SK-N-SH (cell line): ENCODE measurements at regions not wholly inside any gene's neighbourhood (a gene's known extent, or its start where the extent isn't known, plus 50 kb on each side); places are given as distances from the start of the nearest gene placed in this dataset.

Experiments used
- CTCF ChIA-PET: fragments of 300-600, 350-600 bp; formaldehyde crosslinking; extraction: SDS; loops from one replicate; lab custom pipeline; 2021; lab: Yijun Ruan, JAX
- POLR2A ChIA-PET: fragments of 350-600 bp; sonication (Branson Sonifier 250); formaldehyde crosslinking; extraction: SDS; loops from one replicate; lab custom pipeline; 2020; ENCODE audit warnings: antibody characterized with exemption, inconsistent platforms; lab: Yijun Ruan, JAX
- DNase-seq: peaks from one replicate; pipeline ENCODE4 v3.0.0; 2012
- H2AFZ ChIP-seq: fragments of 200-600 bp; sonication (generic); 2 replicates; pipeline ENCODE4 v1.8.1; 2016; ENCODE audit warnings: antibody characterized with exemption, mild to moderate bottlenecking, low read depth
- H3F3A ChIP-seq: fragments of 200-600 bp; sonication (generic); replicated peaks from 2 replicates; pipeline ENCODE3; 2016; ENCODE audit warnings: antibody characterized with exemption, mild to moderate bottlenecking; ENCODE audit not compliant: insufficient read depth
- H3K27ac ChIP-seq, 2 experiments: fragments of 200-500 bp in 1 of 2; fragments of 200-600 bp in 1 of 2; sonication (Bioruptor generic) in 1 of 2; sonication (generic), shearing (Covaris generic) in 1 of 2; 2 replicates each; pipeline versions ENCODE4 v1.5.1 to v1.6.1; 2014 to 2016; ENCODE audit warnings: low read depth in 2 of 2, inconsistent platforms in 1 of 2, low read length in 1 of 2, mild to moderate bottlenecking in 1 of 2, mixed read lengths in 1 of 2
- H3K27me3 ChIP-seq: fragments of 200-600 bp; sonication (generic), shearing (Covaris generic); 2 replicates; pipeline ENCODE4 v1.6.1; 2016; ENCODE audit warnings: mixed run types; ENCODE audit not compliant: insufficient read depth
- H3K36me3 ChIP-seq, 2 experiments: fragments of 200-500 bp in 1 of 2; fragments of 200-600 bp in 1 of 2; sonication (Bioruptor generic) in 1 of 2; sonication (generic) in 1 of 2; replicated peaks in 1 of 2; 2 replicates each; pipeline versions ENCODE3 to v1.5.1; 2014 to 2016; ENCODE audit warnings: low read length in 1 of 2, mild to moderate bottlenecking in 1 of 2; ENCODE audit not compliant: insufficient read depth in 2 of 2, control insufficient read depth in 1 of 2
- H3K4me1 ChIP-seq, 2 experiments: fragments of 200-500 bp in 1 of 2; fragments of 200-600 bp in 1 of 2; sonication (Bioruptor generic) in 1 of 2; sonication (generic), shearing (Covaris generic) in 1 of 2; 2 replicates each; pipeline versions ENCODE4 v1.5.1 to v1.6.1; 2014 to 2016; ENCODE audit warnings: low read depth in 1 of 2, low read length in 1 of 2, mixed run types in 1 of 2; ENCODE audit not compliant: insufficient read depth in 2 of 2, control insufficient read depth in 1 of 2
- H3K4me2 ChIP-seq: fragments of 200-600 bp; sonication (generic), shearing (Covaris generic); 2 replicates; pipeline ENCODE4 v1.6.1; 2017; ENCODE audit warnings: mixed run types
- H3K4me3 ChIP-seq, 2 experiments: fragments of 200-500 bp in 1 of 2; fragments of 200-600 bp in 1 of 2; sonication (Bioruptor generic) in 1 of 2; sonication (generic), shearing (Covaris generic) in 1 of 2; 2 replicates each; pipeline versions ENCODE4 v1.5.1 to v1.8.1; 2014 to 2016; ENCODE audit warnings: low read depth in 2 of 2, inconsistent platforms in 1 of 2, low read length in 1 of 2, mild to moderate bottlenecking in 1 of 2, mixed read lengths in 1 of 2, moderate library complexity in 1 of 2
- H3K79me2 ChIP-seq: fragments of 200-600 bp; sonication (generic); 2 replicates; pipeline ENCODE4 v1.8.1; 2017; ENCODE audit warnings: mild to moderate bottlenecking; ENCODE audit not compliant: insufficient read depth
- H3K9ac ChIP-seq: fragments of 200-600 bp; sonication (generic); 2 replicates; pipeline ENCODE4 v1.6.1; 2017; ENCODE audit warnings: mixed run types
- H3K9me2 ChIP-seq: fragments of 200-600 bp; sonication (generic); 2 replicates; pipeline ENCODE4 v1.6.1; 2017; ENCODE audit warnings: mixed run types
- H3K9me3 ChIP-seq: fragments of 200-600 bp; sonication (generic); 2 replicates; pipeline ENCODE4 v1.6.1; 2017; ENCODE audit warnings: mixed run types, mild to moderate bottlenecking, moderate library complexity
- H4K20me1 ChIP-seq: fragments of 200-600 bp; sonication (generic); 2 replicates; pipeline ENCODE4 v1.6.1; 2017; ENCODE audit warnings: mild to moderate bottlenecking, mixed run types; ENCODE audit not compliant: insufficient read depth
- CHD2 ChIP-seq: fragments of 150-350 bp; IDR thresholded peaks from 2 replicates; pipeline ENCODE4 v1.6.1; 2018; ENCODE audit warnings: low read length; ENCODE audit not compliant: partially characterized antibody
- CTCF ChIP-seq: fragments of 200-600 bp; sonication (generic); IDR thresholded peaks from 2 replicates; pipeline ENCODE4 v1.6.1; 2017; ENCODE audit warnings: antibody characterized with exemption, mild to moderate bottlenecking, moderate library complexity
- FOSL2 ChIP-seq: IDR thresholded peaks from 2 replicates; pipeline ENCODE4 v1.4.0; 2012; ENCODE audit warnings: low read depth, mild to moderate bottlenecking, moderate library complexity, borderline replicate concordance
- GABPA ChIP-seq: IDR thresholded peaks from 2 replicates; pipeline ENCODE4 v1.4.0; 2012; ENCODE audit warnings: low read depth, mild to moderate bottlenecking
- GATA2 ChIP-seq: sonication (generic); formaldehyde crosslinking; IDR thresholded peaks from 2 replicates; pipeline ENCODE4 v1.5.0; 2020; ENCODE audit warnings: mild to moderate bottlenecking, missing genetic modification reagents
- IRF3 ChIP-seq: fragments of 150-350 bp; IDR thresholded peaks from 2 replicates; pipeline ENCODE4 v1.6.1; 2016; ENCODE audit warnings: mild to moderate bottlenecking, low read depth, low read length
- NFIC ChIP-seq: IDR thresholded peaks from 2 replicates; pipeline ENCODE4 v1.4.0; 2012; ENCODE audit warnings: borderline replicate concordance
- RFX5 ChIP-seq: IDR thresholded peaks from 2 replicates; pipeline ENCODE4 v1.6.1; 2012; ENCODE audit warnings: mild to moderate bottlenecking, improper control_type of control experiment, low read length
- RXRA ChIP-seq: IDR thresholded peaks from 2 replicates; pipeline ENCODE4 v1.4.0; 2012; ENCODE audit warnings: low read depth, mild to moderate bottlenecking, borderline replicate concordance
- SIN3A ChIP-seq: IDR thresholded peaks from 2 replicates; pipeline ENCODE4 v1.6.1; 2012; ENCODE audit warnings: low read depth, mild to moderate bottlenecking, low read length, moderate library complexity, borderline replicate concordance
- TEAD4 ChIP-seq: IDR thresholded peaks from 2 replicates; pipeline ENCODE4 v1.4.0; 2012; ENCODE audit warnings: mild to moderate bottlenecking, borderline replicate concordance; ENCODE audit not compliant: insufficient read depth
- USF1 ChIP-seq: IDR thresholded peaks from 2 replicates; pipeline ENCODE4 v1.4.0; 2012; ENCODE audit warnings: low read depth, borderline replicate concordance
- ZBTB33 ChIP-seq: IDR thresholded peaks from 2 replicates; pipeline ENCODE4 v1.4.0; 2012; ENCODE audit warnings: low read depth, borderline replicate concordance
- WGBS: methylation state at CpG from one replicate; pipeline ENCODE4 v1.1.6; 2017; ENCODE audit warnings: low lambda C conversion rate; 5-methylcytosine and 5-hydroxymethylcytosine counted together
- TF ChIP-seq, protein P1 (sequence below): IDR thresholded peaks from 2 replicates; pipeline ENCODE4 v1.4.0; 2012; ENCODE audit warnings: low read depth

DNA sequence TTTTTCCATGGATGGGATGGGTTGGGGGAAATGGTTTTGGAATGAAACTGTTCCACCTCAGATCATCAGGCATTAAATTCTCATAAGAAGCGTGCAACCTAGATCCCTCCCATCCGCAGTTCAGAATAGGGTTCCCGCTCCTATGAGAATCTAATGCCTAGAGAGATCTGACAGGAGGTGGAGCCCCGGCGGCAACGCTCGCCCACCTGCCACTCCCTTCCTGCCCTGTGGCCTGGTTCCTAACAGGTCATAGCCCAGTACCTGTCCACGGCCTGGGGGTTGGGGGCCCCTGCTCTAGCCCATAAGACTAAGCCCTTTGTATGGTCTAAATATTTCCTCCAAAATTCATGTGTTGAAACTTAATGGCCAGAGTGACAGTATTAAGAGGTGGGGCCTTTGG is 92.3 kb upstream of the SALL4 start:
- Histone ChIP-seq H2AFZ (no peak overlapping the region), H3K27me3 (no peaks in the 10 kb centered on the region), H3K4me1 (no peaks in the 10 kb centered on the region), H3K9me2 (no peaks in the 10 kb centered on the region), H3K4me2 (no peak overlapping the region), H3K9me3 (no peaks in the 10 kb centered on the region), H3F3A (no peaks in the 10 kb centered on the region), H3K36me3 (no peaks in the 10 kb centered on the region), H3K27ac (no peak overlapping the region), H4K20me1 (no peaks in the 10 kb centered on the region), H3K4me3 (no peak overlapping the region), H3K79me2 (no peaks in the 10 kb centered on the region), H3K9ac (no peak overlapping the region)
- TF ChIP-seq GABPA = no peak
- no peak for TF ChIP-seq FOSL2
- no peak for TF ChIP-seq RFX5
- TF ChIP-seq, protein P1, sequence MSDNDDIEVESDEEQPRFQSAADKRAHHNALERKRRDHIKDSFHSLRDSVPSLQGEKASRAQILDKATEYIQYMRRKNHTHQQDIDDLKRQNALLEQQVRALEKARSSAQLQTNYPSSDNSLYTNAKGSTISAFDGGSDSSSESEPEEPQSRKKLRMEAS = no peak
- no peak for TF ChIP-seq TEAD4
- TF ChIP-seq CHD2 = no peak
- TF ChIP-seq GATA2 (CRISPR knock-in tag) = no peak
- TF ChIP-seq USF1 = no peak
- TF ChIP-seq SIN3A = no peak
- TF ChIP-seq NFIC = no peak
- TF ChIP-seq ZBTB33 = no peak
- no peak for TF ChIP-seq IRF3
- TF ChIP-seq RXRA = no peak
- no peak for TF ChIP-seq CTCF
- DNase-seq = no peak
- WGBS = 57% methylated on average over 1 of the region's 8 CpGs
- POLR2A ChIA-PET = no interaction called here
- CTCF ChIA-PET = interaction anchor here (1.5 kb wide), 1 partner anchor 94 kb away, joined by 4 read pairs; no protein-coding TSS in a partner anchor
